ENCODE measurements at regions not wholly inside any gene's neighbourhood (a gene's known extent, or its start where the extent isn't known, plus 50 kb on each side); places are given as distances from the start of the nearest gene placed in this dataset.
A peak's percentile ranks its signal among the peaks of the same experiment; 100 is the strongest.

GRCh38 chr4:78695910-78696309, 80.2 kb upstream of the BMP2K start:
- TF ChIP-seq CTCF (conservative IDR thresholded peaks at IDR 0.05; ENCODE audit: control insufficient read depth, insufficient read depth, low read depth, low read length), result no peak
- no peak for DNase-seq (ENCODE audit: low read depth)
- H3K4me3 ChIP-seq (ENCODE audit: control insufficient read depth, low read depth, low read length), result no peak overlapping the region

- no peak for TF ChIP-seq CTCF (conservative IDR thresholded peaks at IDR 0.05; ENCODE audit: control insufficient read depth, insufficient read depth, low read depth, low read length)
- no peak for DNase-seq (ENCODE audit: low read depth)
- no peak overlapping the region for H3K4me3 ChIP-seq (ENCODE audit: control insufficient read depth, low read depth, low read length)
Observed at GRCh38 chr4:78703079-78703478, 73.1 kb upstream of the BMP2K start.

- DNase-seq (ENCODE audit: low read depth), result no peak
- H3K4me3 ChIP-seq (ENCODE audit: control insufficient read depth, low read depth, low read length), result no peak overlapping the region
- TF ChIP-seq CTCF (conservative IDR thresholded peaks at IDR 0.05; ENCODE audit: control insufficient read depth, insufficient read depth, low read depth, low read length), result no peak
Observed at GRCh38 chr4:78704317-78704716, 71.8 kb upstream of the BMP2K start.

GRCh38 chr4:78704981-78705683, 71.0 kb upstream of the BMP2K start:
- H3K4me3 ChIP-seq (ENCODE audit: control insufficient read depth, low read depth, low read length), result no peak overlapping the region
- TF ChIP-seq CTCF (conservative IDR thresholded peaks at IDR 0.05; ENCODE audit: control insufficient read depth, insufficient read depth, low read depth, low read length), result no peak
- peak; percentile 87 for DNase-seq (ENCODE audit: low read depth)

- no peak for DNase-seq (ENCODE audit: low read depth)
- no peak overlapping the region for H3K4me3 ChIP-seq (ENCODE audit: control insufficient read depth, low read depth, low read length)
- no peak for TF ChIP-seq CTCF (conservative IDR thresholded peaks at IDR 0.05; ENCODE audit: control insufficient read depth, insufficient read depth, low read depth, low read length)
Observed at GRCh38 chr4:78706302-78706701, 69.8 kb upstream of the BMP2K start.

- no peak for TF ChIP-seq CTCF (conservative IDR thresholded peaks at IDR 0.05; ENCODE audit: control insufficient read depth, insufficient read depth, low read depth, low read length)
- DNase-seq (ENCODE audit: low read depth), result no peak
- H3K4me3 ChIP-seq (ENCODE audit: control insufficient read depth, low read depth, low read length), result no peak overlapping the region
Observed at GRCh38 chr4:78707268-78707667, 68.9 kb upstream of the BMP2K start.

- H3K4me3 ChIP-seq (ENCODE audit: control insufficient read depth, low read depth, low read length), result no peak overlapping the region
- TF ChIP-seq CTCF (conservative IDR thresholded peaks at IDR 0.05; ENCODE audit: control insufficient read depth, insufficient read depth, low read depth, low read length), result no peak
- DNase-seq (ENCODE audit: low read depth), result no peak
Observed at GRCh38 chr4:78707793-78708192, 68.4 kb upstream of the BMP2K start.

Data from fibroblast of mammary gland (primary cell).